ENCODE measurements at regions not wholly inside any gene's neighbourhood (a gene's known extent, or its start where the extent isn't known, plus 50 kb on each side); places are given as distances from the start of the nearest gene placed in this dataset.

- H3K4me3 ChIP-seq (ENCODE audit: low read length), result no peak overlapping the region
- H3K9me2 ChIP-seq (replicated peaks; ENCODE audit: low read length), result no peaks in the 10 kb centered on the region
- intact Hi-C loops (cut with micrococcal nuclease), result no loop called here
- H3K79me2 ChIP-seq (ENCODE audit: low read length), result no peaks in the 10 kb centered on the region
- peaks cover 56% of the 10 kb centered on the region for H3K27me3 ChIP-seq (ENCODE audit: low read length)
- H3K36me3 ChIP-seq (ENCODE audit: low read depth, low read length), result no peaks in the 10 kb centered on the region
- TF ChIP-seq CTCF (conservative IDR thresholded peaks at IDR 0.05; ENCODE audit: low read depth, low read length) (no peak), EZH2 (IDR thresholded peaks at IDR 0.05; ENCODE audit: low read length, unreplicated experiment) (no peak), EZH2phosphoT487 (IDR thresholded peaks at IDR 0.05; ENCODE audit: borderline replicate concordance, low read length) (no peak)
- H3K4me1 ChIP-seq (ENCODE audit: insufficient read depth, low read length), result no peaks in the 10 kb centered on the region
- H3F3A ChIP-seq (ENCODE audit: low read length, unreplicated experiment), result no peaks in the 10 kb centered on the region
- H3K27ac ChIP-seq (ENCODE audit: low read length), result no peak overlapping the region
- BruUV-seq (replicated peaks), result no TSS peak
- ATAC-seq (no peak), DNase-seq (no peak)
- no peaks in the 10 kb centered on the region for H4K20me1 ChIP-seq (ENCODE audit: low read length)
- ChIA-PET POLR2A (ENCODE audit: unreplicated experiment) (no interaction called here), CTCF (no interaction called here)
- H2AFZ ChIP-seq (ENCODE audit: low read length), result no peak overlapping the region
- no peaks in the 10 kb centered on the region for H3K9me3 ChIP-seq (ENCODE audit: low read length)
- no peak overlapping the region for H3K4me2 ChIP-seq (ENCODE audit: low read length)
- no peak overlapping the region for H3K9ac ChIP-seq (ENCODE audit: low read length)
Measured at GRCh38 chr7:32262315-32262714, 192.1 kb upstream of the PDE1C start.

- Histone ChIP-seq H3F3A (ENCODE audit: low read length, unreplicated experiment) (no peaks in the 10 kb centered on the region), H2AFZ (ENCODE audit: low read length) (no peak overlapping the region), H4K20me1 (ENCODE audit: low read length) (no peaks in the 10 kb centered on the region), H3K36me3 (ENCODE audit: low read depth, low read length) (no peaks in the 10 kb centered on the region), H3K9me2 (replicated peaks; ENCODE audit: low read length) (no peaks in the 10 kb centered on the region), H3K4me1 (ENCODE audit: insufficient read depth, low read length) (no peaks in the 10 kb centered on the region), H3K4me3 (ENCODE audit: low read length) (no peak overlapping the region), H3K27ac (ENCODE audit: low read length) (no peak overlapping the region), H3K9me3 (ENCODE audit: low read length) (no peaks in the 10 kb centered on the region), H3K9ac (ENCODE audit: low read length) (no peak overlapping the region), H3K4me2 (ENCODE audit: low read length) (no peak overlapping the region), H3K79me2 (ENCODE audit: low read length) (no peaks in the 10 kb centered on the region), H3K27me3 (ENCODE audit: low read length) (peaks cover 57% of the 10 kb centered on the region)
- TF ChIP-seq EZH2phosphoT487 (IDR thresholded peaks at IDR 0.05; ENCODE audit: borderline replicate concordance, low read length) (no peak), EZH2 (IDR thresholded peaks at IDR 0.05; ENCODE audit: low read length, unreplicated experiment) (no peak), CTCF (conservative IDR thresholded peaks at IDR 0.05; ENCODE audit: low read depth, low read length) (no peak)
- ChIA-PET POLR2A (ENCODE audit: unreplicated experiment) (no interaction called here), CTCF (no interaction called here)
- intact Hi-C loops (cut with micrococcal nuclease), result no loop called here
- DNase-seq, result no peak
- no TSS peak for BruUV-seq (replicated peaks)
- ATAC-seq, result no peak
Measured at GRCh38 chr7:32259931-32260596, 189.9 kb upstream of the PDE1C start.

GRCh38 chr7:32258265-32258664, 188.1 kb upstream of the PDE1C start:
- POLR2A ChIA-PET (ENCODE audit: unreplicated experiment), result no interaction called here
- TF ChIP-seq CTCF (conservative IDR thresholded peaks at IDR 0.05; ENCODE audit: low read depth, low read length) (no peak), EZH2phosphoT487 (IDR thresholded peaks at IDR 0.05; ENCODE audit: borderline replicate concordance, low read length) (no peak), EZH2 (IDR thresholded peaks at IDR 0.05; ENCODE audit: low read length, unreplicated experiment) (no peak)
- Histone ChIP-seq H3K9me2 (replicated peaks; ENCODE audit: low read length) (no peaks in the 10 kb centered on the region), H2AFZ (ENCODE audit: low read length) (no peak overlapping the region), H3K79me2 (ENCODE audit: low read length) (no peaks in the 10 kb centered on the region), H3K27ac (ENCODE audit: low read length) (no peak overlapping the region), H3F3A (ENCODE audit: low read length, unreplicated experiment) (no peaks in the 10 kb centered on the region), H3K4me1 (ENCODE audit: insufficient read depth, low read length) (no peaks in the 10 kb centered on the region), H4K20me1 (ENCODE audit: low read length) (no peaks in the 10 kb centered on the region), H3K27me3 (ENCODE audit: low read length) (peaks cover 58% of the 10 kb centered on the region), H3K9ac (ENCODE audit: low read length) (no peak overlapping the region), H3K9me3 (ENCODE audit: low read length) (no peaks in the 10 kb centered on the region), H3K36me3 (ENCODE audit: low read depth, low read length) (no peaks in the 10 kb centered on the region), H3K4me3 (ENCODE audit: low read length) (no peak overlapping the region), H3K4me2 (ENCODE audit: low read length) (no peak overlapping the region)
- BruUV-seq (replicated peaks), result no TSS peak
- DNase-seq, result no peak
- ATAC-seq, result no peak
- CTCF ChIA-PET, result no interaction called here
- intact Hi-C loops (cut with micrococcal nuclease), result no loop called here

Data from PC-3 (cell line).